Immature natural killer cell (primary cell): ENCODE measurements at regions not wholly inside any gene's neighbourhood (a gene's known extent, or its start where the extent isn't known, plus 50 kb on each side); places are given as distances from the start of the nearest gene placed in this dataset.

Experiments used
- DNase-seq, 3 donors: peaks; one replicate each; pipeline ENCODE4 v3.0.0; 2022; ENCODE audit warnings: mixed read lengths in 1 of 3
- H3K27ac Mint-ChIP-seq, 6 donors: one replicate each; pipeline ENCODE4 v1.8.0; 2020; ENCODE audit warnings: mixed read lengths in 6 of 6, mild to moderate bottlenecking in 5 of 6, inconsistent platforms in 4 of 6, moderate library complexity in 3 of 6
- H3K27me3 Mint-ChIP-seq, 3 donors: one replicate each; pipeline ENCODE4 v1.8.0; 2020 to 2021; ENCODE audit warnings: low read depth in 3 of 3, mild to moderate bottlenecking in 3 of 3, mixed read lengths in 3 of 3, moderate library complexity in 3 of 3, inconsistent platforms in 1 of 3
- H3K36me3 Mint-ChIP-seq, 3 donors: one replicate each; pipeline ENCODE4 v1.8.0; 2020; ENCODE audit warnings: mixed read lengths in 3 of 3, inconsistent platforms in 2 of 3, mild to moderate bottlenecking in 2 of 3
- H3K4me1 Mint-ChIP-seq, 2 donors: one replicate each; pipeline ENCODE4 v1.8.0; 2020; ENCODE audit warnings: inconsistent platforms in 2 of 2, mild to moderate bottlenecking in 2 of 2, mixed read lengths in 2 of 2, moderate library complexity in 1 of 2
- H3K4me3 Mint-ChIP-seq, 5 donors: one replicate each; pipeline ENCODE4 v1.8.0; 2020; ENCODE audit warnings: mild to moderate bottlenecking in 5 of 5, mixed read lengths in 5 of 5, inconsistent platforms in 3 of 5, moderate library complexity in 3 of 5
- H3K9me3 Mint-ChIP-seq, 6 donors: one replicate each; pipeline ENCODE4 v1.8.0; 2020; ENCODE audit warnings: mild to moderate bottlenecking in 6 of 6, mixed read lengths in 6 of 6, inconsistent platforms in 4 of 6, moderate library complexity in 3 of 6

DNA sequence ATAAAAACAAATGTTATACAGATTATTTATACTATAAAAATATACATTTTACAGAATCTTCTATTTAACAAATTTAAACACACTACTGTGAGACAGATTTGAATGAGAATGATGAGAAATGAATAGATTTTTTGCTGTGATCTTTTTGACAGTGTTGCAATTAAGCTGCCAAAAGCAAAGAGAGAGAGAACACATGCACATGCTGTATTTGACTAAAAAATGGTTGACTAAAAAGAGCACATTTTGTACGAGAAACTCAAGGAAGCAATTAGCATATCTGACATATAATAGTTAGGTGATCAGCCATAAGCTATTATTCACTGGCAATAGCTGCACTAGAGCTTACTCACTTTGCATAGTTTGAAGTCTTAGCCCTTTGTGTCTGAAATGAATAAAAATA is 115.8 kb downstream of the SYT10 start:
- peaks cover 0 to 8% (median 2%) of the 10 kb centered on the region in 6 donors for H3K9me3 Mint-ChIP-seq
- H3K4me1 Mint-ChIP-seq, result no peaks in the 10 kb centered on the region
- H3K27me3 Mint-ChIP-seq, result peaks cover 0 to 2% (median 0%) of the 10 kb centered on the region in 3 donors
- no peak overlapping the region for H3K4me3 Mint-ChIP-seq
- H3K27ac Mint-ChIP-seq, result no peak overlapping the region
- DNase-seq, result no peak
- H3K36me3 Mint-ChIP-seq, result no peaks in the 10 kb centered on the region

DNA sequence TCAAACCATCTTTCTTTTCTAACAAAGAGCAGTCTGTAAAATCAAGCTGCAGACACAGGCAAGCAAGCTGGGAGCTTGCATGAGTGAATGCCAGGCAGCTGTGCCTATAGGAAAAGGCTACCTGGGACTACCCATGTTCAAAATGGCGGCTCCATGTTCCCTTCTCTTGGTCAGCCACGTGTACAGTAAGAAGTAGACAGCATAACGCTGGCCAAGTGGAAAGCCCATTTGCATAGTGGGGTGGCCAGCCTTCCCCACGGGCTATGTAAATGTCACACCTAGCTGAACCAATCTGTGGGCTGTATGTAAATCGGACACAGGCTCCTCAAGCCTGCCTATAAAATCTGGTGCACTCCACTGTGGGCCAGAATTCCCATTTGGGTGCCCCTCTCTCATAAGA is 117.1 kb downstream of the SYT10 start:
- Mint-ChIP-seq H3K27me3 (peaks cover 0 to 2% (median 0%) of the 10 kb centered on the region in 3 donors), H3K36me3 (no peaks in the 10 kb centered on the region), H3K9me3 (peaks cover 0 to 10% (median 2%) of the 10 kb centered on the region in 6 donors), H3K4me1 (no peaks in the 10 kb centered on the region), H3K4me3 (no peak overlapping the region), H3K27ac (no peak overlapping the region)
- no peak for DNase-seq

DNA sequence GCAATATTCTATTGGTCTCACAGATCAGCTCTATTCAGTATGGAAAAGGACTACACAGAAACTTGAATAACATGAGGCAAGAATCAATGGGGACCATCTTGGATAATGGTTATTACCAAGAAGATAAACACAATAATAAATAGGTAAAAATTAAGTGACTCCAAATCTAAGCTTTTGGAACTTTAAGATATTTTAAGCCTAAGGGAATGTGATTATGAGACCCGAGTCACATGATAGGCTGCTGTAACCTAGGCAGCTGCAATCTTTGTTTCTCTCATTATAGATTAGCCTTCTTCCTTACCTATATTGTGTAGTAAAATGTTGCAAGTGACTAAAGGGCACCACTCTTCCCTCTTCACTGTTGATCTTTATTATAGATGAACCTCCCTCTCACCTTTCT is 121.9 kb downstream of the SYT10 start:
- Mint-ChIP-seq H3K9me3 (peaks cover 2 to 19% (median 5%) of the 10 kb centered on the region in 6 donors), H3K27me3 (peaks cover 0 to 2% (median 1%) of the 10 kb centered on the region in 3 donors), H3K4me3 (no peak overlapping the region), H3K36me3 (no peaks in the 10 kb centered on the region), H3K4me1 (no peaks in the 10 kb centered on the region), H3K27ac (no peak overlapping the region)
- no peak for DNase-seq

DNA sequence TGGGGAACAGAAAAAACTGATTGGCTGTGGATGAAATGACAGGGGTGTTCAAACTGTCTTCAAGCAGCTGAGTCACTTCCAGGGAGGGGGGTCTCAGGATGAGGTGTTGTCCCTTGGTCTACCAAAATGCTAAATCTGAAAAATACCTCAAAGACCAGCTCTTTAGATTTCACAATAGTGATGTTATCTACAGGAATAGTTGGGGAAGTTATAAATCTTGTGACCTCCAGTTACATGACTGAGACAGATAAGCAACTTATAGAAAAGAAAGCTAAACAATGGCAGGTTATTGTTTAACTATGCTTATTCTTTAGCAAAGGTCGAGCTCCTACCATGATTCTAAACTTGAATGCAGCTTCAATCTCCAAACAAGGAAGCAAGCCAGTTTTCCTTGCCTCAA is 125.4 kb downstream of the SYT10 start:
- Mint-ChIP-seq H3K27ac (no peak overlapping the region), H3K4me3 (no peak overlapping the region), H3K4me1 (no peaks in the 10 kb centered on the region), H3K27me3 (peaks cover 0 to 1% (median 0%) of the 10 kb centered on the region in 3 donors), H3K9me3 (peaks cover 1 to 21% (median 3%) of the 10 kb centered on the region in 6 donors), H3K36me3 (no peaks in the 10 kb centered on the region)
- no peak for DNase-seq

DNA sequence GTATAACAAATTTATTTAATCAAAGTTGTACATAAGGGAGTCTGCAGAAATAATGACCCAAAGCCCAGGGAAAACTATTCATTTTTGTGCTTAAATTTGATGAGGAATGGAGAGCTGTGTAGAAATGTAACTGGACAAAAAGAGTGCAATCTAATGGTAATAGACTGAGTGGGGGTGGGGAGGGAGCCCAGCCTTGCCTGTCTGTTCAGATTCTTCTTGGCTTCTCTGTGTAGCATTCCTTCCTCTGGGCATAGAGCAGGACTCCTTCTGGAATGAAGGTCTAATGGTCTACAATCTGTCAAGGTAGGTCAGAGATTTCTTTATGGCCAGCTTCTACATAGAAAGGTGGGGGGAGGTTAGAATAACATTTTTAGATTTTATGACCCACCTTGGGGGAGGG is 126.1 kb downstream of the SYT10 start:
- peaks cover 0 to 1% (median 0%) of the 10 kb centered on the region in 3 donors for H3K27me3 Mint-ChIP-seq
- H3K9me3 Mint-ChIP-seq, result peaks cover 2 to 29% (median 5%) of the 10 kb centered on the region in 6 donors
- H3K27ac Mint-ChIP-seq, result no peak overlapping the region
- no peak for DNase-seq
- no peaks in the 10 kb centered on the region for H3K4me1 Mint-ChIP-seq
- H3K4me3 Mint-ChIP-seq, result no peak overlapping the region
- no peaks in the 10 kb centered on the region for H3K36me3 Mint-ChIP-seq

DNA sequence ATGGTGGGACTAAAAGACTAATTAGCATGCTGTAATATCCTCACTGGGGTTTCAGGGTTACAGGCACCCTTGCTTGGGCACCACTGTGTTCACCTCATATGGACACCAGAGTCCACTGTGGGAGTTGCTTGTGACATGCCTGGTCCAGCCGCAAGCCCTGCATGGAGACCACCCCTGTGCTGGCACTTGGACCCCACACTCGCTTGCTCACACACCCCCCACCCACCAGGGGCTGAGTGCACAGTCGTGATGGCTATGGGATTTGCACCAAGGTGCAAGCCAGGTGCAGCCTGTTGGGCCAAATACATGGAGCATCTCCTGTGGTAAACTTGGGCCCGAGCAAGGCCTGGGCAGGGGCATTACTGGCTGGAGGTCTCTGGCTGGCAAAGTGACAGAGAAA is 129.1 kb downstream of the SYT10 start:
- H3K9me3 Mint-ChIP-seq, result peaks cover 0 to 33% (median 8%) of the 10 kb centered on the region in 6 donors
- H3K4me3 Mint-ChIP-seq, result no peak overlapping the region
- H3K36me3 Mint-ChIP-seq, result no peaks in the 10 kb centered on the region
- no peaks in the 10 kb centered on the region for H3K27me3 Mint-ChIP-seq
- no peak overlapping the region for H3K27ac Mint-ChIP-seq
- no peak for DNase-seq
- H3K4me1 Mint-ChIP-seq, result no peaks in the 10 kb centered on the region

DNA sequence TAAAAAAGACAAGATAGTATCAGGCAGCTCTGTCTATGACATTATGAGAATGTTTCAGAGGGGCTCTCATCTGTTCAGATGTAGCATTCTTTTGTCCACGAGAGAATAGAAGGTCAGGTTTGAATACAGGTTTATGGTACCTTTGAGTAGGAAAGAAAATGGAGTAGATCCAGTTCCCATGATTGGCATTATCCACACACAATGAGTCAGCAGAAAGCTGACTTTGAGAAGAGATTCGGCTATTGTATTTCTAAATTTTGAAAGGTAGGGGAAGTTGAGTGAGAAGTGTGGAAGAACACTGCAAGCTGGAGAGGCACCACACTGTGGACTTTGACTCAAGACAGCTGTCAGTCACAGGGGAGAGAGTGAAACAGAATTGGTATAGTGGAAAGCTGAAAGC is 135.4 kb downstream of the SYT10 start:
- Mint-ChIP-seq H3K27me3 (peaks cover 0 to 2% (median 2%) of the 10 kb centered on the region in 3 donors), H3K4me3 (no peak overlapping the region), H3K4me1 (no peaks in the 10 kb centered on the region), H3K9me3 (peaks cover 7 to 38% (median 12%) of the 10 kb centered on the region in 6 donors), H3K27ac (no peak overlapping the region), H3K36me3 (no peaks in the 10 kb centered on the region)
- DNase-seq, result no peak

DNA sequence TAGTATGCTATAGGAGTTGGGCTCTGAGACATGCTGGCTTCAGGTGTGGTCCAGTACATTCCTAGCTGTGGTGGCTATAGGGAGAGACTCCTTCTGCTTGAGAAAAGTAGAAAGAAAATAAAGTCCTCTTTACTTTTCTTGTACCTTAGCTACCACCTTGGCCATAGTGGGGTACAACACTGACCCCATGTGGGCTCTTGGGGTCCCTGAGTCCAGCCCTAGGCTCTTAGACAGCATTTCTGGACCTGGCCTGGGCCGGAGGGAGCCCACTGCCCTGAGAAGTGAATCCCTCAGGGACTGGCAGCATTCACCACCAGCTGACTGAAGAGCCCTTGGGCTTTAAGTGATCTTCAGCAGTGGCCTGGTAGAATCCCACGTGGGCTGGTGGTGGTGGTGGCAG is 143.1 kb downstream of the SYT10 start:
- no peaks in the 10 kb centered on the region for H3K36me3 Mint-ChIP-seq
- DNase-seq, result no peak
- no peak overlapping the region for H3K27ac Mint-ChIP-seq
- no peaks in the 10 kb centered on the region for H3K27me3 Mint-ChIP-seq
- H3K4me1 Mint-ChIP-seq, result no peaks in the 10 kb centered on the region
- peaks cover 12 to 32% (median 16%) of the 10 kb centered on the region in 6 donors for H3K9me3 Mint-ChIP-seq
- no peak overlapping the region for H3K4me3 Mint-ChIP-seq

DNA sequence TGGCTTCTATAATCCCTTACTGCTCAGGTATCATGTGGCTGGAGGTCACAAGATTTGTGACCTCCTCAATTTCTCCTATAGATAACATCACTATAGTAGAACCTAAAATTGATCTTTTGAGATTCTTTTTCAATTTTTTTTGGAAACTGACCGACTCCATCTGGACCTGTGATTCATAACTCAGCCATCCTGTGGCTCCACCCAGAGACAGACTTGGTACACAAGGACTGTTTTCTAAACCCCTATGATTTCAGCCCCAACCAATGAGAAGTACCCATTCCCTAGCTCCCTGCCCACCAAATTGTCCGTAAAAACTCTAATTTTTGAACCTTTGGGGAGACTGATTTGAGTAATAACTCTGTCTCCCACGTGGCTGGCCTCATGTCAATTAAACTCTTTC is 148.9 kb downstream of the SYT10 start:
- peaks cover 0 to 24% (median 3%) of the 10 kb centered on the region in 6 donors for H3K9me3 Mint-ChIP-seq
- no peaks in the 10 kb centered on the region for H3K4me1 Mint-ChIP-seq
- H3K36me3 Mint-ChIP-seq, result no peaks in the 10 kb centered on the region
- no peak for DNase-seq
- no peak overlapping the region for H3K4me3 Mint-ChIP-seq
- H3K27me3 Mint-ChIP-seq, result no peaks in the 10 kb centered on the region
- no peak overlapping the region for H3K27ac Mint-ChIP-seq

DNA sequence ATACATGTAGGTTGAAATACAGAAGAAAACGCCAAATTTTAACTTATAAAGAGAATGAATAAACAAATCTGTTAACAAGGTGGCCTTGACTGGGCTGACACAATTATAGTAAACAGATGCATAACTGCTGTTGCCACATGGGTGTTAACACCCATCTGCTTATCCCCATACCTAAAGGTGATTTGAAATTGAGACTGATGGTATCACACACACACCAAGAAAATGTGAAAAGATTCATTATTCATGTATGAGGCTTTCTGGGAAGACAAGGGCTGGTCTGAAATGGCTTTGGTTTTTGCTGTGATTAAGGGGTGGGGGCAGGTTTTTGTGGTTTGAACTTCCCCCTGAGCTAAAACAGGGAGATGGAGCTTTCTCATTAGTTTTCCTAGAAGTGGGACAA is 156.6 kb downstream of the SYT10 start:
- Mint-ChIP-seq H3K27me3 (peaks cover 0 to 2% (median 2%) of the 10 kb centered on the region in 3 donors), H3K9me3 (peaks cover 12 to 79% (median 34%) of the 10 kb centered on the region in 6 donors), H3K4me1 (no peaks in the 10 kb centered on the region), H3K36me3 (peaks cover 0 to 7% (median 4%) of the 10 kb centered on the region in 3 donors), H3K4me3 (no peak overlapping the region), H3K27ac (no peak overlapping the region)
- no peak for DNase-seq

DNA sequence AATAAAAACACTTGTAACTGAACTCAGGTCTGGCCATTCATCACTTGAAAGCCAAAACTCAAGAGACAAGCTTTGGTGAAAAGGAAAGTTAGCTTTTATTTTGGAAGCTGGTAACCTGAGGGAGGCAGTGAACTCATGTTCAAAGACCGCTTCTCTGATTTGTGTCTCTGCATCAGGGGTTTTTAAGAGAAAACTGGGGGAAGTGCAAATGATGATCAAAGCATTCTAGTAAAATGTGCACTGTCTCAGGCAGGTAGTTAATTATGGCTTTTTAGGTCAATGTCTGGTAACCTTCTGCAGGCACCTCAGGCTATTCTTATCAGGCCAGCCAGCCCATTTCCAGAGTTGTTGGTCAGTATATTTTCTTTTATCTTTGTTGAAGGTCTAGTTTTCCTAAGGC is 162.2 kb downstream of the SYT10 start:
- H3K4me1 Mint-ChIP-seq, result no peaks in the 10 kb centered on the region
- H3K27me3 Mint-ChIP-seq, result peaks cover 0 to 2% (median 2%) of the 10 kb centered on the region in 3 donors
- DNase-seq, result no peak
- no peak overlapping the region for H3K27ac Mint-ChIP-seq
- no peak overlapping the region for H3K4me3 Mint-ChIP-seq
- H3K9me3 Mint-ChIP-seq, result peaks cover 7 to 65% (median 36%) of the 10 kb centered on the region in 6 donors
- peaks cover 0 to 11% (median 0%) of the 10 kb centered on the region in 3 donors for H3K36me3 Mint-ChIP-seq

DNA sequence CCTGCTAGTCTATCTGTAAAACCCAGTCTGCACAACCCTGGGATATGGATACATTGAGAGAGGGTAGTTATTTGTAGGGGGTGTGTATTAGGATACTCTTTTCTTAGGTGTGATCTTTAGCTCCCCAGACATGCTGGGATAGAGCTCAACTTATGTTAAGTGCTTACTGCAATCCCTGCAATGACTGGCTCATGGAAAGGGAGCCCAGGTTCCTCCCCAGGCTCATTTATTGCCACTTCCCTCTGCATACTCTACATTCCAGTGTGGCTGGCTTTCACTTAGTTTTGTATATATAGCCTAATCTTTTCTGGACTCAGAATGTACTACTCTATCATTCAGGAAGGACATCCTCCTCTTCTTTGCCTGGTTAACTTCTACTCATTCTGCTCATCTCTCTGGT is 172.0 kb downstream of the SYT10 start:
- Mint-ChIP-seq H3K4me3 (no peak overlapping the region), H3K4me1 (no peaks in the 10 kb centered on the region), H3K36me3 (no peaks in the 10 kb centered on the region), H3K27me3 (peaks cover 0 to 2% (median 0%) of the 10 kb centered on the region in 3 donors), H3K27ac (no peak overlapping the region), H3K9me3 (peaks cover 2 to 16% (median 10%) of the 10 kb centered on the region in 6 donors)
- DNase-seq, result no peak

DNA sequence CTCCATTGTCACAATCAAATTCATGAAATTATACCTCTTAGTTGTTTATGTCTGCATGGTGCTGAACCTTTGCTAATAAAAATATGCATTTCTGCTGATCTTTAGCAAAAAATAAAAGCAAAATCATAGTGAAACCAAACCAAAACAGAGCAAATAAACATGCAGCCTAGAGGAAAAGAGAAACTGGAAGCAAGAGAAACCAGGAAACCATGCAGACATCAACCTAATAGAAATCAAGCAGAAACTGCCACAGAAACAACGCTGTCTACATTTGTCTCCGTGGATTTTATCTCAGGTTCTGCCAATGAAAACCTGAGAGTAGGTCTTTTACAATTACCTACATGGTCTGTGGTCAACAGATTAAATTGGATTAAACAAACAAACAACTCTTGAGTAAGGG is 173.7 kb downstream of the SYT10 start:
- Mint-ChIP-seq H3K4me1 (no peaks in the 10 kb centered on the region), H3K9me3 (peaks cover 2 to 28% (median 5%) of the 10 kb centered on the region in 6 donors), H3K27ac (no peak overlapping the region), H3K36me3 (no peaks in the 10 kb centered on the region), H3K27me3 (peaks cover 0 to 2% (median 2%) of the 10 kb centered on the region in 3 donors), H3K4me3 (no peak overlapping the region)
- DNase-seq, result no peak

DNA sequence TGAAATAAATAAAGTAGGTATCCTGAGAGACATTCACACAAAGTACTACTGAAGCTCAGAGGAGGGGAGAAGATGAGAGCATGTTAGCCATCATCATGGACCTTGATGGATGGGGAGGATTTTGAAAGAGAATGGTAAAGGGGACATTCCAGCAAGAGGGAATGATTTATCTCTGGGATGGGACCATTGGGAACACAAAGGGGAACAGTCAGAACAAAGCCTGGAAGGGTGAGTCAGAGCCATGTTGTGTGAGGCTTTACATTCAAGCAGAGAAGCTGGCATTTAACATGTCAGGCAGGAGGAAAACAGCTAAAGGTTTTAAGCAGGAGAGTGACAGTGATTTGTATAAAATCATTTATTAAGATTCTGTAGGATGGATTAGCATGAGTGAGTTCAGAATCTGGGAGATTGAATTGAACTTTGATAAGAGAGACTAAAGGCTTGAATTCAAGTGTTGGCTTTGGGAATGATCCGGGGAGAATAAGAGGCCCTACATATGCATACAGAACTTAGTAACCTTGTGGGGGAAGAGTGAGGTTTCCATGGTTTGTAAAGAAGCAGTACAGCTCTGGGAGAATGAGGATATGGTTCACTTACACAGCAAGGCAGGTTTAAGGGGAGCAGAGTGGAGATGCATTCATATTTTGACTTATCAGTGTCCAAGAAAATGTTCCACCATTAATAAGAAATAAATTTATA is 174.4 kb downstream of the SYT10 start:
- peaks cover 4 to 29% (median 7%) of the 10 kb centered on the region in 6 donors for H3K9me3 Mint-ChIP-seq
- H3K36me3 Mint-ChIP-seq, result no peaks in the 10 kb centered on the region
- H3K4me1 Mint-ChIP-seq, result no peaks in the 10 kb centered on the region
- peaks cover 0 to 2% (median 2%) of the 10 kb centered on the region in 3 donors for H3K27me3 Mint-ChIP-seq
- H3K27ac Mint-ChIP-seq, result no peak overlapping the region
- DNase-seq, result no peak
- H3K4me3 Mint-ChIP-seq, result no peak overlapping the region

DNA sequence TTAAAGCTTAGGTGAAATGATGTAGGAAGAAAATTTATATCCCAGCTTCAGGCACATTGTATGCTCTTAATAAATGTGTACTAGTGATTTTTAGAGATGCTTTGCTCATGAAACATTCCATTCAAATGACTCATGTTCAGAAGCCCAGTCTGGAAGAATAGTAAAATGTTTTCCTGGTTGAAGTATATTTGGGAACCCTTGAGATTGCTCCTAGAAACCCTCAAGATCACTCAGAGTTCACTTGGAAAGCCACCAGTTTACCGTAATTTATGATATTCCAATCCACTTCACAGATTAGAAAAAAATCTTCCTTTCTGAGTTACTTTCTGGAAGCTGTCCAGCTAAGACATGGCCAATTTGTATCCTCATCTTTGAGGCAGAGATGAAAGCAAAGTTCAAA is 186.4 kb downstream of the SYT10 start:
- no peak for DNase-seq
- Mint-ChIP-seq H3K27ac (no peak overlapping the region), H3K4me1 (no peaks in the 10 kb centered on the region), H3K4me3 (no peak overlapping the region), H3K9me3 (peaks cover 0 to 16% (median 5%) of the 10 kb centered on the region in 6 donors), H3K36me3 (no peaks in the 10 kb centered on the region), H3K27me3 (no peaks in the 10 kb centered on the region)
